K562 (cell line): ENCODE measurements at regions not wholly inside any gene's neighbourhood (a gene's known extent, or its start where the extent isn't known, plus 50 kb on each side); places are given as distances from the start of the nearest gene placed in this dataset.

Source experiments
- NFATC3 ChIP-seq: fragments of 450-650 bp; IDR thresholded peaks from 2 replicates; pipeline ENCODE4 v1.6.1; 2017; ENCODE audit warnings: mild to moderate bottlenecking
- NR4A1 ChIP-seq, 2 experiments: fragments of 250-450 bp in 1 of 2; fragments of 450-650 bp in 1 of 2; sonication (Bioruptor Pico) in 1 of 2; IDR thresholded peaks; 2 replicates each; pipeline versions ENCODE4 v1.4.0 to v1.6.1; 2016 to 2020; ENCODE audit warnings: mild to moderate bottlenecking in 2 of 2, missing compliant biosample characterization in 1 of 2, missing genetic modification characterization in 1 of 2, moderate library complexity in 1 of 2
- TAL1 ChIP-seq: fragments of 450-650 bp; IDR thresholded peaks from 2 replicates; pipeline ENCODE4 v1.6.1; 2016; ENCODE audit warnings: mild to moderate bottlenecking
- TF ChIP-seq, protein P1 (sequence below): fragments of 200-600 bp; sonication (generic); IDR thresholded peaks from one replicate; pipeline ENCODE4 v1.6.1; 2012; ENCODE audit warnings: mild to moderate bottlenecking, low read depth, low read length, inconsistent platforms
- TF ChIP-seq, protein P2 (sequence below), 2 experiments: fragments of 450-650 bp in 1 of 2; sonication (generic) in 1 of 2; formaldehyde crosslinking in 1 of 2; IDR thresholded peaks in 1 of 2; conservative IDR thresholded peaks in 1 of 2; 2 replicates each; pipeline versions ENCODE4 v1.6.1 to v1.8.1; 2016 to 2023; ENCODE audit warnings: mild to moderate bottlenecking in 2 of 2, moderate library complexity in 2 of 2, inconsistent platforms in 1 of 2, missing genetic modification reagents in 1 of 2

DNA sequence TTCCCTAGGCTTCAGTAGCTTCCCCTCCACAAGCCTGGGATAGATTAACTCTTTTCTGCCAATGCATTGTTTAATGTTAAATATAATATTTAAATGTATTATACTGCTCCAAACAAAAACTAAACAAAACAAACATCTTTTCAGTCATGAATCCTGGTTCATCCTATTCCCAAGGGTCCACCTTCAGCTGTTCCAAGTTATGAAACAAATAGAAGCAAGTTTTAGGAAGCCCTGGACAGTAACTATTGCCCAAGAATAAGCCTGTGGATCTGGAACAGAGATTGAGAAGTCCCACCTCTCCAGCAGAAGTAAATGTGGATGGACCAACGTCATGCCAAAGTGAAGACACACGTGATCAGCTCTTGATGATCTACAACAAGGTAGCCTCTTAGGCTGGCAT, 408.1 kb downstream of the SETD4 start (continued):
- TF ChIP-seq, protein P1, sequence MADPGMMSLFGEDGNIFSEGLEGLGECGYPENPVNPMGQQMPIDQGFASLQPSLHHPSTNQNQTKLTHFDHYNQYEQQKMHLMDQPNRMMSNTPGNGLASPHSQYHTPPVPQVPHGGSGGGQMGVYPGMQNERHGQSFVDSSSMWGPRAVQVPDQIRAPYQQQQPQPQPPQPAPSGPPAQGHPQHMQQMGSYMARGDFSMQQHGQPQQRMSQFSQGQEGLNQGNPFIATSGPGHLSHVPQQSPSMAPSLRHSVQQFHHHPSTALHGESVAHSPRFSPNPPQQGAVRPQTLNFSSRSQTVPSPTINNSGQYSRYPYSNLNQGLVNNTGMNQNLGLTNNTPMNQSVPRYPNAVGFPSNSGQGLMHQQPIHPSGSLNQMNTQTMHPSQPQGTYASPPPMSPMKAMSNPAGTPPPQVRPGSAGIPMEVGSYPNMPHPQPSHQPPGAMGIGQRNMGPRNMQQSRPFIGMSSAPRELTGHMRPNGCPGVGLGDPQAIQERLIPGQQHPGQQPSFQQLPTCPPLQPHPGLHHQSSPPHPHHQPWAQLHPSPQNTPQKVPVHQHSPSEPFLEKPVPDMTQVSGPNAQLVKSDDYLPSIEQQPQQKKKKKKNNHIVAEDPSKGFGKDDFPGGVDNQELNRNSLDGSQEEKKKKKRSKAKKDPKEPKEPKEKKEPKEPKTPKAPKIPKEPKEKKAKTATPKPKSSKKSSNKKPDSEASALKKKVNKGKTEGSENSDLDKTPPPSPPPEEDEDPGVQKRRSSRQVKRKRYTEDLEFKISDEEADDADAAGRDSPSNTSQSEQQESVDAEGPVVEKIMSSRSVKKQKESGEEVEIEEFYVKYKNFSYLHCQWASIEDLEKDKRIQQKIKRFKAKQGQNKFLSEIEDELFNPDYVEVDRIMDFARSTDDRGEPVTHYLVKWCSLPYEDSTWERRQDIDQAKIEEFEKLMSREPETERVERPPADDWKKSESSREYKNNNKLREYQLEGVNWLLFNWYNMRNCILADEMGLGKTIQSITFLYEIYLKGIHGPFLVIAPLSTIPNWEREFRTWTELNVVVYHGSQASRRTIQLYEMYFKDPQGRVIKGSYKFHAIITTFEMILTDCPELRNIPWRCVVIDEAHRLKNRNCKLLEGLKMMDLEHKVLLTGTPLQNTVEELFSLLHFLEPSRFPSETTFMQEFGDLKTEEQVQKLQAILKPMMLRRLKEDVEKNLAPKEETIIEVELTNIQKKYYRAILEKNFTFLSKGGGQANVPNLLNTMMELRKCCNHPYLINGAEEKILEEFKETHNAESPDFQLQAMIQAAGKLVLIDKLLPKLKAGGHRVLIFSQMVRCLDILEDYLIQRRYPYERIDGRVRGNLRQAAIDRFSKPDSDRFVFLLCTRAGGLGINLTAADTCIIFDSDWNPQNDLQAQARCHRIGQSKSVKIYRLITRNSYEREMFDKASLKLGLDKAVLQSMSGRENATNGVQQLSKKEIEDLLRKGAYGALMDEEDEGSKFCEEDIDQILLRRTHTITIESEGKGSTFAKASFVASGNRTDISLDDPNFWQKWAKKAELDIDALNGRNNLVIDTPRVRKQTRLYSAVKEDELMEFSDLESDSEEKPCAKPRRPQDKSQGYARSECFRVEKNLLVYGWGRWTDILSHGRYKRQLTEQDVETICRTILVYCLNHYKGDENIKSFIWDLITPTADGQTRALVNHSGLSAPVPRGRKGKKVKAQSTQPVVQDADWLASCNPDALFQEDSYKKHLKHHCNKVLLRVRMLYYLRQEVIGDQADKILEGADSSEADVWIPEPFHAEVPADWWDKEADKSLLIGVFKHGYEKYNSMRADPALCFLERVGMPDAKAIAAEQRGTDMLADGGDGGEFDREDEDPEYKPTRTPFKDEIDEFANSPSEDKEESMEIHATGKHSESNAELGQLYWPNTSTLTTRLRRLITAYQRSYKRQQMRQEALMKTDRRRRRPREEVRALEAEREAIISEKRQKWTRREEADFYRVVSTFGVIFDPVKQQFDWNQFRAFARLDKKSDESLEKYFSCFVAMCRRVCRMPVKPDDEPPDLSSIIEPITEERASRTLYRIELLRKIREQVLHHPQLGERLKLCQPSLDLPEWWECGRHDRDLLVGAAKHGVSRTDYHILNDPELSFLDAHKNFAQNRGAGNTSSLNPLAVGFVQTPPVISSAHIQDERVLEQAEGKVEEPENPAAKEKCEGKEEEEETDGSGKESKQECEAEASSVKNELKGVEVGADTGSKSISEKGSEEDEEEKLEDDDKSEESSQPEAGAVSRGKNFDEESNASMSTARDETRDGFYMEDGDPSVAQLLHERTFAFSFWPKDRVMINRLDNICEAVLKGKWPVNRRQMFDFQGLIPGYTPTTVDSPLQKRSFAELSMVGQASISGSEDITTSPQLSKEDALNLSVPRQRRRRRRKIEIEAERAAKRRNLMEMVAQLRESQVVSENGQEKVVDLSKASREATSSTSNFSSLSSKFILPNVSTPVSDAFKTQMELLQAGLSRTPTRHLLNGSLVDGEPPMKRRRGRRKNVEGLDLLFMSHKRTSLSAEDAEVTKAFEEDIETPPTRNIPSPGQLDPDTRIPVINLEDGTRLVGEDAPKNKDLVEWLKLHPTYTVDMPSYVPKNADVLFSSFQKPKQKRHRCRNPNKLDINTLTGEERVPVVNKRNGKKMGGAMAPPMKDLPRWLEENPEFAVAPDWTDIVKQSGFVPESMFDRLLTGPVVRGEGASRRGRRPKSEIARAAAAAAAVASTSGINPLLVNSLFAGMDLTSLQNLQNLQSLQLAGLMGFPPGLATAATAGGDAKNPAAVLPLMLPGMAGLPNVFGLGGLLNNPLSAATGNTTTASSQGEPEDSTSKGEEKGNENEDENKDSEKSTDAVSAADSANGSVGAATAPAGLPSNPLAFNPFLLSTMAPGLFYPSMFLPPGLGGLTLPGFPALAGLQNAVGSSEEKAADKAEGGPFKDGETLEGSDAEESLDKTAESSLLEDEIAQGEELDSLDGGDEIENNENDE, result no peak
- TF ChIP-seq TAL1 (no peak), NR4A1 (CRISPR knock-in tag; IDR thresholded peaks at IDR 0.05) (no peak), NR4A1 (tag; IDR thresholded peaks at IDR 0.05) (no peak), NFATC3 (no peak)
- TF ChIP-seq, protein P2, sequence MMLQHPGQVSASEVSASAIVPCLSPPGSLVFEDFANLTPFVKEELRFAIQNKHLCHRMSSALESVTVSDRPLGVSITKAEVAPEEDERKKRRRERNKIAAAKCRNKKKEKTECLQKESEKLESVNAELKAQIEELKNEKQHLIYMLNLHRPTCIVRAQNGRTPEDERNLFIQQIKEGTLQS (IDR thresholded peaks at IDR 0.05), result no peak
- TF ChIP-seq, protein P2 (CRISPR knock-in tag; conservative IDR thresholded peaks at IDR 0.05), result no peak
